AG09319 (cell line): ENCODE measurements at regions not wholly inside any gene's neighbourhood (a gene's known extent, or its start where the extent isn't known, plus 50 kb on each side); places are given as distances from the start of the nearest gene placed in this dataset.

ENCODE experiments used
- DNase-seq: peaks from one replicate; pipeline ENCODE4 v3.0.0-alpha.2; 2010; ENCODE audit warnings: low read depth; ENCODE audit errors: extremely low read depth
- CTCF ChIP-seq: IDR thresholded peaks from 2 replicates; pipeline ENCODE4 v1.5.1; 2011; ENCODE audit warnings: low read depth, mild to moderate bottlenecking, inconsistent platforms, low read length, moderate library complexity

DNA sequence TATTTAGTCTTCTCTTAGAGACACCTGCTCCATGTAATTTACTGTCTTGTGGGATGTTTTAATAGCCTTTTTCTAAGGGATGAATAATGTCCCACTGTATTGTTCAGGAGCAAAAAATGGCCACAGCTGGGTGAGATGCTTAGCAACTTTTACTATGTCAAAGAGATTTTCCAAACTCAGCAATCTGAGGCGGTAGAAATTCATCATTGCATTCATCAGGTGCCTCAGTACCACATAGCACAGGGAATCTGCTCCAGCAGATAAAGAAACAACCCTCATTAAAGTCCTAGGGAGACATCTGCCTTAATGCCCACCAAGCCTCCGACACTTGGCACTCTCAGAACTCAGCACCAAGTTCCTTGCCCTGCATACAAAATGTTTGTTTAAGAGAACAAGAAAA lies 266.9 kb downstream of the SIPA1L2 start:
- TF ChIP-seq CTCF: no peak

GRCh38 chr1:232357416-232357815 lies 272.5 kb downstream of the SIPA1L2 start:
- no peak for TF ChIP-seq CTCF

More for the DNA sequence above, 266.9 kb downstream of the SIPA1L2 start:
- DNase-seq: no peak

DNA sequence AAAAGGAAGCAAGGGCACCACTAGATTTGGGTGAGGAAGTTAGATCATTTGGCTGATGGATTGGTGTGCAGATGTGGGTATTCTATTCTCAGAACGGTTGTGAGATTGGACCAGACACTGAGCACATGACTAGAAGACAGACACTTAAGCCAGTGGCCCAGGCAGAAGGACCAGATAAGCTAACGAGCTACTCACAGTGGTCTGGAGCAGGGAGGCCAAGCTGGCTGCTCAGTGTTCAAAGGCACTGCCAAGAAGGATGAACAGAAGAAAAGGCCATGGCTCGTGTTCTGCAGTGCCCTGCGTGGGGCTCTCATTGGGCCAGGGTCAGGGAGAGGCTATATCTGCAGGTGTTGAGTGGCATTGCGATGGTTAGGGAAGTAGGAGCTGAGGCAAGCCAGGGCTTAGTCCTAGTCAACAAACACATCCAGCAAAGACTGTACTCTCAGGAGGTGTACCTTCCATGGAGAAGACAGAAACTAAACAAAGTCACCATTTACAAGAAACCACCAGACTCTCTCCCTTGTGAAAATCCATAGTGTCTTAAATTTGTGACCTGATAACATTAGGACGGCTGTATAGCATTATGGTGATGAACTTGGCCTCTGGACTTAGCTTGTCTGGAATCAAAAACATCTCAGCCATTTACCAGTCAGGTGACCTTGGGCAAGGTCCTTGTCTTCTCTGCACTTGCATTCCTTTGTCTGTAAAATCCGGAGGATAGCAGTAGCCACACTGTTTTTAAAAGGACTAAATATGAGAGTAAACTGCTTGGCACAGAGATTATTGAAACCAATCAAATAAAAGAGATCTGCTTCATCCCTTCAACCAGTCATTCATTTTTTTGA lies 274.5 kb downstream of the SIPA1L2 start:
- TF ChIP-seq CTCF: no peak
- DNase-seq: no peak

More at GRCh38 chr1:232357416-232357815, 272.5 kb downstream of the SIPA1L2 start:
- no peak for DNase-seq

DNA sequence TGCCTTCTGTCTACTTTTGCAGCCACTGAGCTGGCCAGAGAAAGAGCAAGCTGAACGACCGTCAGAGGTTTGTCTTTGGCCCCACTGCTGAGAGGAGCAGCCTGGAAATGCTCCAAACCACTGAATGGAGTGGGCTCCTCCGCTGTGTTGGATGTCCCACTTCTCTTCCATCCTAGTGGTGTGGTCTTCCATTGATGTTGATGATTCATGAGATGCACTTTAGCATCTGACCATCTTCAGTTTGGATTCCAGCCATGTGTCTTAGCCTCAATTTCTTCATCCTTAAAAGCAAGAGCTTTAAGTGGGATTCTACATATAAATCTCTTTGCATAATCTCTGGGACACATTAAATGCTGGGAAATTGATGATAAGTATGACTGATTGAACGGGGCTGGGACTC lies 276.9 kb downstream of the SIPA1L2 start:
- DNase-seq: no peak

DNA sequence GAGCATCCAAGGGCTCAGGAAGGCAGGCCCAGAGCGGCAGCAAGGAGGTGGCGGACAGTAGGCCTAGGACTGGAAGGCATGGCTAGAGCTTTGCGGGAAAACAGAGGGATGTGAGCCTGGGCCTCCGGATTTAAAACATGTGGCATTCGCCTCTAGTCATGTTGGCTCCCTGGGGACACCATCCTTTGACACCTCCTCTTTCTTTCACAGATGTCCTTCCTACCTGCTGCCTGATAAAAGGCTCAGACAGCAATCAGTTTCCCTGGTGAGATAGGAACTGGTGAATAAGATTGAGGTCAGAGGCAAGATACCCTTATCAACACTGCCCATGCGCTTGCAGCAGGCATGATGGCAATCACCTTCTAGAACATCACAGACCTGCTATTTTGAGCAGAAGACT lies 277.6 kb downstream of the SIPA1L2 start:
- no peak for DNase-seq
- no peak for TF ChIP-seq CTCF

More for the DNA sequence above, 276.9 kb downstream of the SIPA1L2 start:
- no peak for TF ChIP-seq CTCF

DNA sequence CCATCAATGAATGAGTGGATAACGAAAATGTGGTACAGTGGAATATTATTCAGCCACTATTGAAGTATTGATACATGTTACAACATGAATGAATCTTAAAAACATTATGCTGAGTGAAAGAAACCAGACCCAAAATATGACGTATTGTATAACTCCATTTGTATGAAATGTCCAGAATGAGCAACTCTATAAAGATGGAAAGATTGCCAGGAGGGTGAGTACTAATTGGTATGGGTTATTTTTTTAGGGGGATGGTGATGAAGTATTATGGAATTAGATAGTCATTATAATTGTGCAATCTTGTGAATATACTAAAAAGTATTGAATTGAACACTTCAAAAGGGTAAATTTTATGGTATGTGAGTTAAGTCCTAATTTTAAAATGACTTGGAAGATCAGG lies 278.6 kb downstream of the SIPA1L2 start:
- no peak for DNase-seq
- TF ChIP-seq CTCF: no peak

DNA sequence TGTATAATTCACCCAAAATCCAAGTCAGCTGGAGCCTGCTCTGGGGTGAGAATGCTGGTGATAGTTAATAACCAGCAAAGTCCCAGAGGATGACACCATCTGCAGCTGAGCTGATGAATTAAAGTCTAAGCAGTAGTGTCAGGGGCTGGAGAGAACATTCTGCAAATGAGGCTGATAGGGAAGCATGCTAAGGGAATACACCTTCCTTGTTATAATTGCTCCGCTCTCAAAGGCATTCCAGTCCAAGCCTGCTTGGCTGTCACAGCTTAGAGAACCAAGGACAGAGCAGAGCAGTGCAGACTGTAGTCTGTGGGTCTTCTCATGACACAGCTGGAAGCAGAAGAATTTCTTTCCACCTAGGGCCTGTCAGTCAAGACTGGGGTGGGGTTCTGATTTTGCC lies 283.1 kb downstream of the SIPA1L2 start:
- DNase-seq: no peak
- TF ChIP-seq CTCF: no peak
